Heart left ventricle (tissue), 16 donors: ENCODE measurements at regions not wholly inside any gene's neighbourhood (a gene's known extent, or its start where the extent isn't known, plus 50 kb on each side); places are given as distances from the start of the nearest gene placed in this dataset.

Source experiments
- ATAC-seq, 4 donors: fragments of 200-7000 bp; cut with Tn5 transposase; one replicate each; pipeline ENCODE4 v1.9.1; 2020 to 2022; ENCODE audit warnings: moderate library complexity in 4 of 4, mild to moderate bottlenecking in 3 of 4, moderate number of reproducible peaks in 1 of 4
- DNase-seq, 5 donors: peaks; one replicate each; pipeline ENCODE4 v3.0.0-alpha.2; 2020
- H3K27ac ChIP-seq, 12 donors: fragments of 200-600 bp; sonication (generic) in 4 of 12; one replicate each; pipeline versions ENCODE4 v1.5.0 to v1.8.0; 2016 to 2022; ENCODE audit warnings: mild to moderate bottlenecking in 2 of 12
- H3K27me3 ChIP-seq, 9 donors: fragments of 200-600 bp; sonication (generic) in 2 of 9; one replicate each; pipeline versions ENCODE4 v1.5.1 to v1.8.0; 2016 to 2022; ENCODE audit warnings: mild to moderate bottlenecking in 3 of 9
- H3K36me3 ChIP-seq, 9 donors: fragments of 200-600 bp; sonication (generic) in 2 of 9; one replicate each; pipeline versions ENCODE4 v1.5.0 to v1.8.0; 2018 to 2022; ENCODE audit warnings: mild to moderate bottlenecking in 2 of 9
- H3K4me1 ChIP-seq, 12 donors: fragments of 200-600 bp; sonication (generic) in 4 of 12; one replicate each; pipeline versions ENCODE4 v1.5.0 to v1.8.0; 2016 to 2022; ENCODE audit warnings: mild to moderate bottlenecking in 3 of 12
- H3K4me3 ChIP-seq, 12 donors: fragments of 200-600 bp; sonication (generic) in 4 of 12; one replicate each; pipeline versions ENCODE4 v1.5.0 to v1.8.0; 2017 to 2022; ENCODE audit warnings: mild to moderate bottlenecking in 9 of 12, moderate library complexity in 4 of 12
- H3K9me3 ChIP-seq, 12 donors: fragments of 200-600 bp; sonication (generic) in 4 of 12; one replicate each; pipeline versions ENCODE4 v1.5.0 to v1.8.0; 2016 to 2022; ENCODE audit warnings: mild to moderate bottlenecking in 1 of 12
- CTCF ChIP-seq, 12 donors: fragments of 200-600 bp; sonication (generic) in 4 of 12; IDR thresholded peaks; one replicate each; pipeline versions ENCODE4 v1.5.0 to v1.8.0; 2018 to 2022; ENCODE audit warnings: antibody characterized with exemption in 12 of 12, mild to moderate bottlenecking in 5 of 12
- POLR2A ChIP-seq, 2 donors: fragments of 450-650 bp; IDR thresholded peaks; one replicate each; pipeline ENCODE4 v1.6.1; 2017; ENCODE audit warnings: antibody characterized with exemption in 2 of 2, mild to moderate bottlenecking in 2 of 2, moderate library complexity in 2 of 2
- WGBS, 4 donors: extraction: QIAGEN DNeasy Blood & Tissue Kit in 2 of 4; methylation state at CpG; one replicate each; pipeline versions ENCODE4 v1.1.5 to v1.1.7; 2013 to 2018; 5-methylcytosine and 5-hydroxymethylcytosine counted together
- intact Hi-C, 10 donors: fragments of 100-400 bp; cut with DNase I; formaldehyde crosslinking; loops; one replicate each; pipeline versions ENCODE4 v1.11.1 to v1.14.2; 2022
- donor health status: ischemic (EF 13 %, LVEDD 7.1; RV severe dilation, severe dysfunction).
- donor health status: healthy with polysubstance abuse.
- donor health status: DM: no; HTN: yes; CAD: no.
- donor health status: DM: no; HTN: no; CAD: no.
- donor health status: ischemic (EF 25% LVEDD 6.9; RV normal size, moderate dysfunction).
- donor health status: ischemic (EF 25% LVEDD 5.7; RV mildly dilated, moderate dysfunction).
- donor health status: healthy.
- donor health status: DM: yes; HTN: yes; CAD: no.
- donor health status: ischemic (EF 35%, LVEDD 5.7; RV mildly dilated, moderate dysfunction).
- donor health status: nonischemic (EF 11% LVEDD 7.7; RV severe dilation, severe dysfunction).
- donor health status: DM: yes; HTN: yes; CAD: no.
- donor health status: PGD.
- donor health status: ischemic (EF 29% LVEDD 5.4; RV normal size, mild dysfunction).
- donor health status: nonischemic (EF 23%, LVEDD 6.1; RV moderate dilation, normal function).

- Histone ChIP-seq H3K27ac (no peak overlapping the region), H3K4me1 (peaks cover 0 to 7% (median 0%) of the 10 kb centered on the region in 12 donors), H3K4me3 (no peak overlapping the region), H3K36me3 (no peaks in the 10 kb centered on the region), H3K9me3 (no peaks in the 10 kb centered on the region), H3K27me3 (no peaks in the 10 kb centered on the region)
- DNase-seq (no peak), ATAC-seq (no peak)
- no peak for TF ChIP-seq CTCF (IDR thresholded peaks at IDR 0.05)
- no peak for TF ChIP-seq POLR2A (IDR thresholded peaks at IDR 0.05)
- 82 to 95% (median 84%) methylated on average over 1 of the region's 1 CpG for WGBS, 4 donors
- intact Hi-C loops, result no loop called here
Observed at GRCh38 chr1:209390764-209391163, 192.8 kb upstream of the CAMK1G start.

- 33 to 64% (median 55%) methylated on average over 1 to 2 of the region's 2 CpGs for WGBS, 4 donors
- Histone ChIP-seq H3K36me3 (no peaks in the 10 kb centered on the region), H3K4me3 (no peak overlapping the region), H3K27me3 (no peaks in the 10 kb centered on the region), H3K9me3 (no peaks in the 10 kb centered on the region), H3K4me1 (peaks cover 0 to 7% (median 0%) of the 10 kb centered on the region in 12 donors), H3K27ac (no peak overlapping the region)
- TF ChIP-seq POLR2A (IDR thresholded peaks at IDR 0.05), result no peak
- TF ChIP-seq CTCF (IDR thresholded peaks at IDR 0.05), result no peak
- intact Hi-C loops, result no loop called here
- ATAC-seq (no peak), DNase-seq (no peak)
Observed at GRCh38 chr1:209391792-209392191, 191.7 kb upstream of the CAMK1G start.

- DNase-seq, result no peak
- H3K27ac ChIP-seq, result no peak overlapping the region
- peaks cover 0 to 26% (median 0%) of the 10 kb centered on the region in 12 donors for H3K4me1 ChIP-seq
- no peak for TF ChIP-seq CTCF (IDR thresholded peaks at IDR 0.05)
- no peak for TF ChIP-seq POLR2A (IDR thresholded peaks at IDR 0.05)
- no peak for ATAC-seq
- peaks cover 0 to 7% (median 0%) of the 10 kb centered on the region in 9 donors for H3K27me3 ChIP-seq
- intact Hi-C loops, result no loop called here
- H3K9me3 ChIP-seq, result no peaks in the 10 kb centered on the region
- H3K36me3 ChIP-seq, result no peaks in the 10 kb centered on the region
- 21 to 25% (median 24%) methylated on average over 7 of the region's 7 CpGs for WGBS, 4 donors
- no peak overlapping the region for H3K4me3 ChIP-seq
Observed at GRCh38 chr1:209395169-209395568, 188.3 kb upstream of the CAMK1G start.

- Histone ChIP-seq H3K4me1 (peaks cover 0 to 26% (median 0%) of the 10 kb centered on the region in 12 donors), H3K27me3 (peaks cover 0 to 10% (median 0%) of the 10 kb centered on the region in 9 donors), H3K36me3 (no peaks in the 10 kb centered on the region), H3K9me3 (no peaks in the 10 kb centered on the region), H3K4me3 (no peak overlapping the region), H3K27ac (peak overlapping the region in 1 of 12 donors; percentile 42)
- no peak for DNase-seq
- no peak for ATAC-seq
- 83 to 87% (median 84%) methylated on average over 6 of the region's 6 CpGs for WGBS, 4 donors
- intact Hi-C loops, result no loop called here
- TF ChIP-seq POLR2A (IDR thresholded peaks at IDR 0.05), result no peak
- TF ChIP-seq CTCF (IDR thresholded peaks at IDR 0.05), result no peak
Observed at GRCh38 chr1:209397371-209397770, 186.1 kb upstream of the CAMK1G start.
